ENCODE measurements at regions not wholly inside any gene's neighbourhood (a gene's known extent, or its start where the extent isn't known, plus 50 kb on each side); places are given as distances from the start of the nearest gene placed in this dataset.

DNA sequence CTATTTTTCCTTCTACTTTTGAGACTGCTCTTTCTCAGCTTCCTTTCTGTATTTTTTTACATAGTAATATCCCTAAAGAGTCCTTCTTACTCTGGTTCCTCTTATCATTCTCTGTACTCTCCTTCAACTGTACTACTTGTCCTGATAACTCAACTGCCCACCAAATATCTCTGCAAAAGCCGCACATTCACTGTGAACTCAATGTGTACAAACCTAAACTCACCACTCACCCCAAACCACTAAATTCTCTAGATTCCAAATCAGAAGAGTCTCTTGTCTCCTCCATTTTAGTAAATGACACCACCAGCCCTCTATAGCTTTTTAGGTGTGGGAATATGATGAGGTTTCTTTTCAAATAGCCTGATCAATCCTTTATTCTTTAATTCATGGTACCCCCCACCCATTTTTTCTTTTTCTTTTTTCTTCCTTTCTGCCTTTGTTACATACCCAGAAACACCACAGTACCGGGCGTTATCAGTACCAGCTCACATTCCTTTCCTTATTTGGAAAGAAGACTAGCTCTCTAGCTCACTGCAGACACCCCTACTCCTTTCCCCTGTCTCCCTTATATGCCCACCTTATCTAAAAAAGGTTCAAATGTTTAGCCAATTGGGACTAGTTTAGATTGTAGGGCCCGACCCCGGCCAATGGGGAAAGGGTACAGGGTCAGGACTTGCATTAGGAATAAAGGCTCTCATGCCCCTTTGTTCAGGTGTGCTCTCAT is 63.1 kb upstream of the RANBP6 start:
- Histone ChIP-seq H3K14ac (ENCODE audit: insufficient read length) (no peak overlapping the region), H3K23ac (ENCODE audit: insufficient read length) (no peak overlapping the region), H2AFZ (ENCODE audit: low read length) (peak overlapping the region; percentile 92), H3K9me3 (ENCODE audit: insufficient read depth in 2 of 2, low read depth in 1 of 2, low read length in 1 of 2) (no peaks in the 10 kb centered on the region), H4K8ac (ENCODE audit: extremely low read depth, insufficient read depth, low read length) (no peak overlapping the region), H2BK15ac (ENCODE audit: low read length) (no peak overlapping the region), H3K4me3 (ENCODE audit: extremely low read depth in 1 of 4, insufficient read depth in 2 of 4, low read depth in 3 of 4, low read length in 4 of 4) (peak overlapping the region in 1 of 4 experiments; percentile 45; a peak in 1 of 8 replicates), H4K5ac (ENCODE audit: insufficient read length, low read depth, low read length) (peak overlapping the region; percentile 23), H2BK5ac (ENCODE audit: low read depth, low read length) (peak overlapping the region; percentile 87; the same call in 1 of the 2 replicates), H4K20me1 (replicated peaks in 1 of 2; ENCODE audit: control insufficient read depth in 1 of 2, insufficient read depth in 2 of 2, low read length in 2 of 2) (no peaks in the 10 kb centered on the region), H2AK5ac (ENCODE audit: low read depth, low read length) (peak overlapping the region; percentile 86; the same call in 1 of the 2 replicates), H3K36me3 (ENCODE audit: control insufficient read depth in 2 of 4, insufficient read depth in 4 of 4, low read length in 3 of 4) (no peaks in the 10 kb centered on the region), H3K23me2 (ENCODE audit: low read depth, low read length) (peaks cover 1% of the 10 kb centered on the region; the same call in 1 of the 2 replicates), H3K27me3 (replicated peaks in 1 of 4; ENCODE audit: control insufficient read depth in 3 of 4, extremely low read depth in 1 of 4, insufficient read depth in 3 of 4, low read length in 3 of 4) (no peaks in the 10 kb centered on the region), H3K18ac (ENCODE audit: extremely low read depth, low read length) (0 out of 2 replicates have a peak overlapping the region, but pooled peaks have one; percentile 9), H3K4ac (replicated peaks; ENCODE audit: insufficient read length, low read depth, low read length) (no peak overlapping the region), H2BK20ac (ENCODE audit: low read length) (peak overlapping the region; percentile 66), H3K4me1 (replicated peaks in 1 of 4; ENCODE audit: control insufficient read depth in 3 of 4, insufficient read depth in 4 of 4, low read length in 3 of 4) (peaks cover 0 to 12% (median 5%) of the 10 kb centered on the region in 4 experiments; a peak in 3 of 7 replicates), H3K56ac (replicated peaks; ENCODE audit: insufficient read length, low read depth, low read length) (no peak overlapping the region), H3K9ac (replicated peaks in 1 of 4; ENCODE audit: extremely low read depth in 1 of 4, low read depth in 3 of 4, low read length in 3 of 4) (no peak overlapping the region; a peak in 1 of 7 replicates), H2BK12ac (ENCODE audit: low read depth, low read length) (peak overlapping the region; percentile 95; the same call in 1 of the 2 replicates), H3K4me2 (ENCODE audit: insufficient read depth in 1 of 2, low read depth in 2 of 2, low read length in 2 of 2) (peak overlapping the region; percentile 25 to 76; a peak in 1 of 4 replicates), H3K79me1 (ENCODE audit: low read depth, low read length) (no peaks in the 10 kb centered on the region), H4K91ac (replicated peaks; ENCODE audit: insufficient read length, low read length) (no peak overlapping the region), H3K27ac (ENCODE audit: low read depth, low read length) (peak overlapping the region; percentile 81), H3K79me2 (ENCODE audit: control insufficient read depth in 1 of 2, insufficient read depth in 2 of 2, low read length in 2 of 2) (no peaks in the 10 kb centered on the region), H2BK120ac (replicated peaks; ENCODE audit: low read depth, low read length) (peak overlapping the region; percentile 96)
- TF ChIP-seq BCL11A (IDR thresholded peaks at IDR 0.05; ENCODE audit: low read depth in 2 of 2, low read length in 2 of 2) (no peak), TBP (IDR thresholded peaks at IDR 0.05; ENCODE audit: low read depth, low read length) (peak; percentile 16; the same call in 1 of the 2 replicates), SRF (IDR thresholded peaks at IDR 0.05; ENCODE audit: low read depth, low read length) (peak; percentile 84; the same call in 1 of the 2 replicates), CREB1 (IDR thresholded peaks at IDR 0.05) (no peak)
- POLR2A ChIA-PET (ENCODE audit: partially characterized antibody): interaction anchor here (0.6 to 3.2 kb wide), 4 partner anchors 9 to 415 kb away, joined by 3 to 9 read pairs (median 4); partner anchors contain the start of gene UHRF2
- CTCF ChIA-PET (ENCODE audit: partially characterized antibody): interaction anchor here (1.0 to 4.1 kb wide), 4 partner anchors 8 to 228 kb away, joined by 4 to 17 read pairs (median 6); no protein-coding TSS in a partner anchor
- no peak for DNase-seq (ENCODE audit: low read depth in 1 of 2, low spot score in 2 of 2)
- 63% methylated on average over 5 of the region's 5 CpGs; no CpG with 5 or more reads in 1 of the 2 experiments for whole genome bisulfite sequencing, 2 experiments (ENCODE audit: extremely low coverage in 1 of 2, insufficient coverage in 1 of 2, insufficient read length in 1 of 2, insufficient replicate concordance in 2 of 2, low coverage in 1 of 2, low lambda C conversion rate in 2 of 2, missing lambda C conversion rate in 1 of 2)
- no peak for FAIRE-seq

All from H1 (cell line).